ENCODE measurements at regions not wholly inside any gene's neighbourhood (a gene's known extent, or its start where the extent isn't known, plus 50 kb on each side); places are given as distances from the start of the nearest gene placed in this dataset.

DNA sequence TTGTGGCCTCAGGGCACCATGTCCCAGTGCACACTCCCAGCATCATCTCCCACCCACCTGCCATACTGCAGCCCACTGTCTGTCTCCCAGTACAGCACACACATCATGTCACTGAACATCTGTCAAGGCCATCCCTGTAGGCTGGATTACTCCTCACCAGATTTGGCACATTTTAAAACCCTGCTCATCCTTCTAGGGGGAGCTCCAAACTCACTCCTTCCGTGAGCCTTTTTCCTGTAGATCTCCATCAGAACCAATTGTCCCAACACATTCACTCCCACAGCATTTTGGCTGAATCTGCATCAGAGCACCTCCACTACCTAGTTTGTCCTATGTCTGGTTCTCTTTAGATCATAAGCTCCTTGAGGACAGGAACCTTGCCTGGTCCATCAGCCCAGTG lies 58.6 kb upstream of the GRIK3 start:
- H3K36me3 ChIP-seq (ENCODE audit: insufficient read depth): no peaks in the 10 kb centered on the region
- no peak overlapping the region for H3K4me3 ChIP-seq
- Mint-ChIP-seq H3K4me1 (peaks cover 21% of the 10 kb centered on the region), H3K36me3 (ENCODE audit: low read depth) (no peaks in the 10 kb centered on the region), H3K4me3 (no peak overlapping the region), H3K27ac (no peak overlapping the region), H3K9me3 (no peaks in the 10 kb centered on the region), H3K27me3 (ENCODE audit: insufficient read depth, low read depth, poor library complexity) (peaks cover 11% of the 10 kb centered on the region)
- H3K4me1 ChIP-seq (ENCODE audit: insufficient read depth): no peaks in the 10 kb centered on the region; the same call in 1 of the 2 replicates
- peaks cover 6% of the 10 kb centered on the region for H3K9me2 ChIP-seq (ENCODE audit: insufficient read depth)
- H3K27ac ChIP-seq (ENCODE audit: low read depth): no peak overlapping the region
- no peaks in the 10 kb centered on the region for H3F3A ChIP-seq (replicated peaks; ENCODE audit: low read depth)
- TF ChIP-seq CTCF (conservative IDR thresholded peaks at IDR 0.05; ENCODE audit: low read depth in 2 of 2): peak in 1 of 2 experiments; percentile 53; a peak in 2 of 4 replicates
- TF ChIP-seq EZH2 (IDR thresholded peaks at IDR 0.05; ENCODE audit: low read depth, unreplicated experiment): no peak
- no peak for TF ChIP-seq NANOG (IDR thresholded peaks at IDR 0.05; ENCODE audit: borderline replicate concordance)
- no peak overlapping the region for H2AFZ ChIP-seq
- no peak for DNase-seq (ENCODE audit: low spot score)
- no peaks in the 10 kb centered on the region for H4K20me1 ChIP-seq (replicated peaks; ENCODE audit: insufficient read depth)
- no peaks in the 10 kb centered on the region for H3K79me2 ChIP-seq (replicated peaks; ENCODE audit: insufficient read depth)
- H3K27me3 ChIP-seq (ENCODE audit: insufficient read depth): no peaks in the 10 kb centered on the region
- no peak for ATAC-seq
- no peak overlapping the region for H3K4me2 ChIP-seq

DNA sequence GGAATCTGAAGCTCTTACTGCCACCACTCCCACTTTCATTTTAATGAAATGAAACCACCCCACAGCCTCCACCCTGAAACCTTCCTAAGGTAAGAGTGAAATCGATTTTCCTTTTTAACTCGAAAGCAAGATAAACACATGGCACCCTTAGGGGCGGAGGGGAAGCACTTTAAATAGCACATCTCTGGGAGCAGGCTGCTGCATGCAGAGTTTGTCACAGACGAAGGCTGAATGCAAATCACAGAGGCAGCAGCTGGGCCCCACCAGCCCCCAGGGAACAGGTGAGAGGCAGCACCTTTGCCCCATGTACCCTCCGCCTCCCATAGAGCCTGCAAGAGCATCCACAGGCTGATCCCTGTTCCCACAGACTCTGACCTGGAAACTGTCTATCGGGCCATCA lies 60.0 kb upstream of the GRIK3 start:
- no peaks in the 10 kb centered on the region for H3K79me2 ChIP-seq (replicated peaks; ENCODE audit: insufficient read depth)
- Mint-ChIP-seq H3K27ac (no peak overlapping the region), H3K36me3 (ENCODE audit: low read depth) (no peaks in the 10 kb centered on the region), H3K4me1 (peaks cover 26% of the 10 kb centered on the region), H3K27me3 (ENCODE audit: insufficient read depth, low read depth, poor library complexity) (peaks cover 11% of the 10 kb centered on the region), H3K9me3 (no peaks in the 10 kb centered on the region), H3K4me3 (no peak overlapping the region)
- no peak overlapping the region for H3K4me2 ChIP-seq
- no peaks in the 10 kb centered on the region for H3K36me3 ChIP-seq (ENCODE audit: insufficient read depth)
- ATAC-seq: no peak
- no peaks in the 10 kb centered on the region for H4K20me1 ChIP-seq (replicated peaks; ENCODE audit: insufficient read depth)
- H3K4me3 ChIP-seq: no peak overlapping the region
- no peak for DNase-seq (ENCODE audit: low spot score)
- H3K9me2 ChIP-seq (ENCODE audit: insufficient read depth): no peaks in the 10 kb centered on the region
- H2AFZ ChIP-seq: no peak overlapping the region
- no peaks in the 10 kb centered on the region; the same call in 1 of the 2 replicates for H3K4me1 ChIP-seq (ENCODE audit: insufficient read depth)
- no peaks in the 10 kb centered on the region for H3F3A ChIP-seq (replicated peaks; ENCODE audit: low read depth)
- H3K27me3 ChIP-seq (ENCODE audit: insufficient read depth): no peaks in the 10 kb centered on the region
- H3K27ac ChIP-seq (ENCODE audit: low read depth): no peak overlapping the region
- TF ChIP-seq NANOG (IDR thresholded peaks at IDR 0.05; ENCODE audit: borderline replicate concordance): no peak
- no peak for TF ChIP-seq EZH2 (IDR thresholded peaks at IDR 0.05; ENCODE audit: low read depth, unreplicated experiment)
- no peak for TF ChIP-seq ZNF331 (CRISPR knock-in tag; IDR thresholded peaks at IDR 0.05; ENCODE audit: low read depth)
- TF ChIP-seq, protein P1, sequence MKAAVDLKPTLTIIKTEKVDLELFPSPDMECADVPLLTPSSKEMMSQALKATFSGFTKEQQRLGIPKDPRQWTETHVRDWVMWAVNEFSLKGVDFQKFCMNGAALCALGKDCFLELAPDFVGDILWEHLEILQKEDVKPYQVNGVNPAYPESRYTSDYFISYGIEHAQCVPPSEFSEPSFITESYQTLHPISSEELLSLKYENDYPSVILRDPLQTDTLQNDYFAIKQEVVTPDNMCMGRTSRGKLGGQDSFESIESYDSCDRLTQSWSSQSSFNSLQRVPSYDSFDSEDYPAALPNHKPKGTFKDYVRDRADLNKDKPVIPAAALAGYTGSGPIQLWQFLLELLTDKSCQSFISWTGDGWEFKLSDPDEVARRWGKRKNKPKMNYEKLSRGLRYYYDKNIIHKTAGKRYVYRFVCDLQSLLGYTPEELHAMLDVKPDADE (IDR thresholded peaks at IDR 0.05): no peak
- no peak for TF ChIP-seq CTCF (conservative IDR thresholded peaks at IDR 0.05; ENCODE audit: low read depth in 2 of 2)
- no peak for TF ChIP-seq ZNF114 (CRISPR knock-in tag; IDR thresholded peaks at IDR 0.05)
- TF ChIP-seq POLR2AphosphoS5 (IDR thresholded peaks at IDR 0.05; ENCODE audit: low read depth): no peak
- TF ChIP-seq JUNB (IDR thresholded peaks at IDR 0.05; ENCODE audit: unreplicated experiment): no peak
- TF ChIP-seq EZH2phosphoT487 (IDR thresholded peaks at IDR 0.05; ENCODE audit: unreplicated experiment): no peak
- TF ChIP-seq CREB1 (CRISPR knock-in tag; IDR thresholded peaks at IDR 0.05; ENCODE audit: low read depth): no peak
- no peak for TF ChIP-seq STAT1 (IDR thresholded peaks at IDR 0.05; ENCODE audit: unreplicated experiment)
